Epithelial cell of esophagus (primary cell): ENCODE measurements at regions not wholly inside any gene's neighbourhood (a gene's known extent, or its start where the extent isn't known, plus 50 kb on each side); places are given as distances from the start of the nearest gene placed in this dataset.
A peak's percentile ranks its signal among the peaks of the same experiment; 100 is the strongest.

Experiments used
- DNase-seq: peaks from one replicate; pipeline ENCODE4 v3.0.0; 2010; ENCODE audit warnings: low read depth
- H3K4me3 ChIP-seq: 2 replicates; pipeline ENCODE4 v1.5.1; 2011; ENCODE audit warnings: mild to moderate bottlenecking, low read length, control low read depth
- TF ChIP-seq, protein P1 (sequence below): IDR thresholded peaks from 2 replicates; pipeline ENCODE4 v1.5.1; 2011; ENCODE audit warnings: low read depth, mild to moderate bottlenecking, low read length, control low read depth, inconsistent platforms; ENCODE audit not compliant: insufficient read depth; ENCODE audit errors: missing control alignments

DNA sequence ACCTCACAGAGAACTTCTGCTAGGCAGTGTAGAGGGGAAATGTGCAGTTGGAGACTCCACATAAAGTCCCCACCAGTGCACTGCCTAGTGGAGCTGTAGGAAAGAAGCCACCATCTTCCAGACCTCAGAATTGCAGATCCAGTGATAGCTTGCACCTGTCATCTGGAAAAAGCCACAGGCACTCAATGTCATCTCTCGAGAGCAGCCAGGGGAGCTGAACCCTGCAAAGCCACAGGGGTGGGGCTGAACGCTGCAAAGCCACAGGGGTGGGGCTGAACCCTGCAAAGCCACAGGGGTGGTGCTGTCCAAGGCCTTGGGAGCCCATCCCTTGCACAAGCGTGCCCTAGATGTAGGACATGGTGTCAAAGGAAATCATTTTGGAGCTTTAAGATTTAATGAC is 1226.3 kb downstream of the PCDH7 start:
- DNase-seq: no peak
- TF ChIP-seq, protein P1, sequence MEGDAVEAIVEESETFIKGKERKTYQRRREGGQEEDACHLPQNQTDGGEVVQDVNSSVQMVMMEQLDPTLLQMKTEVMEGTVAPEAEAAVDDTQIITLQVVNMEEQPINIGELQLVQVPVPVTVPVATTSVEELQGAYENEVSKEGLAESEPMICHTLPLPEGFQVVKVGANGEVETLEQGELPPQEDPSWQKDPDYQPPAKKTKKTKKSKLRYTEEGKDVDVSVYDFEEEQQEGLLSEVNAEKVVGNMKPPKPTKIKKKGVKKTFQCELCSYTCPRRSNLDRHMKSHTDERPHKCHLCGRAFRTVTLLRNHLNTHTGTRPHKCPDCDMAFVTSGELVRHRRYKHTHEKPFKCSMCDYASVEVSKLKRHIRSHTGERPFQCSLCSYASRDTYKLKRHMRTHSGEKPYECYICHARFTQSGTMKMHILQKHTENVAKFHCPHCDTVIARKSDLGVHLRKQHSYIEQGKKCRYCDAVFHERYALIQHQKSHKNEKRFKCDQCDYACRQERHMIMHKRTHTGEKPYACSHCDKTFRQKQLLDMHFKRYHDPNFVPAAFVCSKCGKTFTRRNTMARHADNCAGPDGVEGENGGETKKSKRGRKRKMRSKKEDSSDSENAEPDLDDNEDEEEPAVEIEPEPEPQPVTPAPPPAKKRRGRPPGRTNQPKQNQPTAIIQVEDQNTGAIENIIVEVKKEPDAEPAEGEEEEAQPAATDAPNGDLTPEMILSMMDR: no peak
- no peak overlapping the region for H3K4me3 ChIP-seq

GRCh38 chr4:31947101-31947500 is 1226.9 kb downstream of the PCDH7 start:
- peak; percentile 18 for DNase-seq
- TF ChIP-seq, protein P1: no peak
- no peak overlapping the region for H3K4me3 ChIP-seq

DNA sequence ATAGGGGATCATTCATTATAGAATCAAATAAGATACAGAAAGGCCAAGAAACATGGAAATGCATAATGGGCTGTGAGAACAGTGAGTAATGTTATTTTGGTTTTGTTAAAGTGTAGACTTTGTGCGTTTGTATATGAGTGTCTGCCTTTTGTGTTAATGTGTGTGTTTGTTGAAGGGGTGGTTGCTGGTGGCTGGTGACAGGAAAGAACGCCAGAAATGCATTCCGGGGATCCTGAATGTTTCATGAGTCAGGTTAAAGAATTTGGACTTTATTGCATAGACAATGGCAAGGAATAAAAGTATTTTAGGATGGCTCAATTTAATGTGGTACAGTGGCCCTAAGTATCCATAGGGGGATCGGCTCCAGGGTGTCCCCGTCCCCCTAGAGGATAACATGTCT is 1228.9 kb downstream of the PCDH7 start:
- H3K4me3 ChIP-seq: no peak overlapping the region
- no peak for DNase-seq
- TF ChIP-seq, protein P1: no peak

GRCh38 chr4:31955346-31955745 is 1235.2 kb downstream of the PCDH7 start:
- DNase-seq: no peak
- H3K4me3 ChIP-seq: no peak overlapping the region
- TF ChIP-seq, protein P1: no peak

GRCh38 chr4:31959972-31960371 is 1239.8 kb downstream of the PCDH7 start:
- no peak for DNase-seq
- H3K4me3 ChIP-seq: no peak overlapping the region
- TF ChIP-seq, protein P1: no peak

DNA sequence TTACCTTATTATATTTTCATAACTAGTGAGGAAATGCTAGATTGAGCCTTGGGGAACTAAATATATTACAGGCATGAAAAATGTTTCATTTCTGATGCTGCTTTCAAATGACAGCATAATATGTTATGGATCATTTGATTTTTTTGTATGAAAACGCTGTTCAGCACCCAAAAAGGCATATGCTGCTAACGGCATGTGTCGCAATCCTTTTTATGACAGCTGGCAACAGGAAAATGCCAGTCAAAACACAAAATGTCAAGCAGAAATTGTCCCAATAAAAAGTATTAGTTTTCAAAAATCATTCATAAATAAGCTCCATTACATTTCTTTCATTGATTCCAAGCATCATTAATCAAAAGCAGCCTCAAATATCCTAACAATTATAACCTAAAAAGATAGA is 1244.5 kb downstream of the PCDH7 start:
- TF ChIP-seq, protein P1: no peak
- no peak for DNase-seq
- no peak overlapping the region for H3K4me3 ChIP-seq

- TF ChIP-seq, protein P1: no peak
- no peak for DNase-seq
- H3K4me3 ChIP-seq: no peak overlapping the region
Observed at GRCh38 chr4:31968842-31969241, 1248.7 kb downstream of the PCDH7 start.
